Central memory CD4-positive, alpha-beta T cell (primary cell): ENCODE measurements at regions not wholly inside any gene's neighbourhood (a gene's known extent, or its start where the extent isn't known, plus 50 kb on each side); places are given as distances from the start of the nearest gene placed in this dataset.
"Not testable (repeated sequence)": the region's sequence is repeated elsewhere in the genome, so short reads cannot be mapped to it uniquely, and the experiment has no call there.

Source experiments
- DNase-seq: peaks from one replicate; pipeline ENCODE4 v3.0.0; 2022

DNA sequence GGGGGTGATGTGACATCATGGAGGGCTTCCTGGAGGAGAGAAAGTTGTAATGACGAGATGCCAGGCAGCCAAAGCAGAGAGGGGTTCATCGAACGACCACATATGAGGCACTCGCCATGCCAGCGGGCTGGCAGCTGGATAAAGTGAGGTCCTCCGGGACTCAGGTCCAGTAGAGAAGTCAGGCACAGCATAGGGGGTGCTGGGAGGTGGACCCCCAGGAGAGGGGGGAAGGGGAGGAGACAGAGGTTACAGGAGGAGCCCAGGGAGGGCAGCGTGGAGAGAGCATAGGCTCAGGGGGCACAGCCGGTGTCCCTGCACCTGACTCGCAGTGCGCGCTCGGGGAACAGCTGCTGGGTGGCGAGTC lies 174.7 kb downstream of the BMP7 start:
- DNase-seq, result no peak

DNA sequence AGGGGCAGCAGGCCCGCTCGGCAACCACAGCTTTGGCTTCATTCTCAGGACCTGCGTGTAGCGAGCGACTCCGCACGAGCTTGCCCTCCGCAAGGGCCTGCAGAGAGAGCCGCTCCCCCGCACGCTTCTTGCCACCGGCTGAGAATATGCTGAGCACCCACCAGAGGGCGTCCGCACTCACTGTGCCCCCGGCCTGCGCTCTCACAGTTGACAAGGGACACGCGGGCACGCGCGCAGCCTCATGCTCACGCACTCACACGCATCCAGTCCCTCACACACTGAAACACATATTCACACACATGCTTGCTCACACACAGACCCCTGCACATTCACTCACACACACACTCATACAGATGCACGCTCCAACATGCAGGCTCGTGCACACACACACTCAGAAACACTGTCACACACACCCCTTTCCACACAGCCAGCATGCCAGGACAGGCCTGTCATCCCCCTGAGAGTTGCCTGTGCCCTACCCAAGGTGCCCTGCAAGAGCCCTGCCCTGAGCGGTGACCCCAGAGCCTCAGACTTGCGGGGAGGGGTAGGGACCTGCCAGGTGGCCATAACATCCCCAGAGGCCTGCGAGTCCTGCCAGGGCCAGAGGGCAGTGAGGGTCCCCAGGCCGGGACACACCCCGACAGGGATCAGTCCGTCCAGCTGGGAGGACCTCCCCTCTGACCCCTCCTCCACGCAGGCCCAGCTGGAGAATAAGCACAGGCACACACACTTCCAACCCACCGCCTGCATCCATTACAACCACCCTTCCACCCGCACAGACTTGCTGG lies 174.1 kb downstream of the BMP7 start:
- DNase-seq, result peak; percentile 17

DNA sequence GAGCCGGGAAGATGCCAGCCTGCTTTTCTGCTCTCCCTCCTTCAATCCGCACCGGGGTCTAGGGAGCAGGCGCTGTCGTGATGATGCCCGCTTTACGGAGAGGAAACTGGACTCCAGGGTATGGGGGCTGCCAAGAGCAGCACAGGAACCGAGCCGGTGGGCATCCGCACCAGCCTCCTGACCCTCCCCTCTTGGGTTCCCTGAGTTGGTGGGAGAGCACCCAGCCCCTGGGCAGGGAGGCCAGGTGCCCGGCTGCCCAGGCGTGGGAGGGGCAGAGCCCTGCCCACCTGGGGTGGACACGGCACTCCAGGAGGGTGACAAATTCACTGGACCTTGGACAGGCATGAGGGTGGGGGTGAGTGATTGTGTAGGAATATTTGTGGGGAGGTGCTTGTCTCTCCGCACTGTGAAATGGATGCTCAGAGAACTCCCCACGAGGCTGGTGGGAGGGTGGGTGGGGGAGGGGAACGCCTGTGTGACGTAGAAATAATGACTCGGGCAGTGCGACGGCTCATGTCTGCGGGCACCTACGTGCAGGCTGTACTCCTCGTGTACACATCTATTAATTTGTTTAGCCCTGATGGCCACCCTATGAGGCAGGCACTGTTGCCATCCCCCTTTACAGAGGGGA lies 173.4 kb downstream of the BMP7 start:
- DNase-seq, result no peak

DNA sequence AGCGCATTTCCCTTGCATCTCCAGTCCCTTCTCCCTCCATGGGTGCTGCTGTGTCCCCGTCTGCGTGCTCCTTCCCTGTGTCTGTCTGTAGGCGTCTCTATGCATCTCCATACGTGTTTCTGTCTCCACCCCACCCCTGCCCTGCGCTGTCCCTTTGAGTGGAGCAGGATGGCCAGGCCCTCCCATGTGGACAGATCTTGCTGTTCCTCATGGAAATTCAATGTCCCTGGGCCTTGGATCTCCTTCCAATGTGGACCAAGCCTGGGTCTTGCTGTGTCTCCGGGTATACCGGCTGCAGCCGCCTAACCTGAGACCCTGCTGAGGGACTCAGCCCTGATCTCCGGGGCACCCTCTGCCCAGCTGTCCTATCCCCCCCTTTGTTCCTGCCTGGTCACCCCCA lies 172.7 kb downstream of the BMP7 start:
- DNase-seq, result no peak

DNA sequence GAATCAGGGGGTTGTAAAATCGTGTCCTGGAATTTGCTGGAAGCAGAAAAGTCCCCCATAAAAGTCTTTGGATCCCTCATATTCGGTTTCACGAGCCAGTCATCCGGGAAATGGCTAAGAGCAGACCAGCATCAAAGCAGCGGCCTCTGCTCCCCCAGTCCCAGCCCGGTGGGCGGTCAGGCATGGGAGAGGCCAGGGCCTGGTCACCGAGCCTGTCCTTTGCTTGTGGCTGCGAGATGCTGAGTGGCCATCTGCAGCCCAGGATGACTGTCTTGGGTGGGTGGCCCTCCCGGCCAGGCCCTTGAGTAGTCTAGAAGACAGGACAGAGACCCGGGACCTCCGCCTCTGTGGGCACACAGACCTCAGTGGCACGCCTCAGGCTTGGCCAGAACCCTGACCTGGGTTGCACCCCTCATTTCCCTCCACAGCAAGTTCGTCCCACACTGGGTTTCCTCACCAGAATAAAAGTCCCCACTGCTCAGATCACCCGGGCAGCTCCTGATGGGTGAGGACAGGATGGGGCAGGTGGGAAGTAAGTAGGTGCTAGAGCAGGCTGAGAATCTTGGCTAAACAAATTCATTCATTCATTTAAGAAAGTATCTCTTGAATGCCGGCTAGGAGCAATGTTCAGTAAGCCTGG lies 172.1 kb downstream of the BMP7 start:
- DNase-seq, result no peak

DNA sequence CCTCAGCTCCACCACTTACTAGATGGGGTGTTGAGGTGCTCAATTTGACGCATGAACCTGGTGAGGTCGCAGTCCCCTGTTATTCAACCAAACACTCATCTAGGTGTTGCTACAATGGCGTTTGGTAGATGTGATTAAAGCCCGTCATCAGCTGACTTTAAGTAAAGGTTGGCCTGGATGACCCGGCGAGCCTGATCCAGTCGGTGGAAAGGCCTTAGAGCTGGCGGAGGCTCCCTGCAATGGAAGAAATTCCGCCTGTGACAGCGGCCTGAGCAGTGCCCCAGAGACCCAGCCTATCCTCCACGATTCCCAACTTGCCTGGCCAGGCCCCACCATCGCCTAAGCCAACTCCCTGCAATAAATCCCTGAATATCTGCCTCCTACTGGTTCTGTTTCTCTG lies 171.4 kb downstream of the BMP7 start:
- no peak for DNase-seq

DNA sequence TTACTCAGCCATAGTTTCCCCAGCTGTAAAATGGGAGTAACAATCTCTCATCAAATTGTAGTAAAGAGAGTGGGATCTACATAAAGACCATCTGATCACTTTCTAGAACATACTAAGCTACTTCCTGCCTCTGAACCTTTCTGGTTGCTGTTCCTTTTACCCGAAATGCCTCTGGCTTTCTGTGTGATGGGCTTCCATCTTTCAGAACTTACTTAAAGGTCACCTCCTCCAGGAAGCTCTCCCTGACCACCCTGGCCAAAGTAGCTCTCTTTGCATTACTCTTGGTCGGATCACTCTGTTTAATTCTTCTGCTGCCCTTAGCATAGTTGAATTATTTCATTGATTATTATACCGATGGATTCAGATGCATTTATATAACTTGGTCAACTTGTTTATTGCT lies 171.0 kb downstream of the BMP7 start:
- DNase-seq, result no peak

DNA sequence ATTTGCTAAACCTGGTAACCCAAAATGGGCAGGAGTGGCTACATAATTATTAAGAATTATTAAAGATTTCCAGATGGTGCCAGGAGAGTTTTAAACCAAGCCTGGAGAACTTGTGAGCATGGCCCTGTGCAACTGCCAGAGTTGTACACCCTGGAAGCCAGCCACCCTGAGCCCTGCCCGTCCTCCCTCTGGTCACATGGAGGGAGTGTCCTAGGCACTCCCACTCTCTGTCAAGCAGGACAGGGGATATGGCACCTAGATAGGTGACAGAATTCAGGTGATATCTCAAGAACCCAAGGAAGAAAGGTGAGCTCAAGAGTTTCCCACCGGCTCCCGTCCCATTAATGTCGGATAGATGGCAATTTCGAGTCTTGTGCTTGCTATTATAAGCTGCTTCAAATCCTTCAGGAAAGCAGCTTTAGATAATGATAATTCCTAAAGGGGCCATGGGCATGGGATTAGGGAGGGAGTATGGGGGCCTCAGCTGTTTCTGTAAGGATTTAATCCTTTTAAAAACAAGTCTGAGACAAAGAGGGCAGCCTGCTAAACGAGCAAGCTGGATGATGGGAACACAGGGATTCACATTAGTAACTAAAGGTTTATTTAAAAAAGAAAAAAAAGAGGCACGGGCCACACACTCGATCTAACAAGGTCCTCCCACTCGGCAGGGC lies 169.1 kb downstream of the BMP7 start:
- no peak for DNase-seq

DNA sequence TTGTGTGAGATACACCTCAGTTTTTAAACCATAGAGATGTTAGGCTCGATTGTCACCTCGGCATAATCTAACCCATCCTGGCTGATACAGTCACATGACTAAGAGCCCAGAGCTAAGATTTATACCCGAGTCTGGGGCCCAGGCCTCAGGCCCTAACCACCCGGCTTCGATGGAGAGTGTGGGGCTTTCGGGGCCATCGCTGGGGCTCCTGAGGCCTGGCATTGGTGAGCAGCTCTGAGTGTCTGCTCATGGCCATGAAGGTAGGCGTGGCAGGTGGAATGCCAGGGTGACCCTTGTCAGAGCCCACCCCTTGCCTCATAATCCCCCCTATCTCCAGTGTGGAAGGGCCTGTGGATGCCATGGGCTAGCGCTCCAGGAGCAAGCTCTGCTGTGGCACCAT lies 164.3 kb downstream of the BMP7 start:
- no peak for DNase-seq

DNA sequence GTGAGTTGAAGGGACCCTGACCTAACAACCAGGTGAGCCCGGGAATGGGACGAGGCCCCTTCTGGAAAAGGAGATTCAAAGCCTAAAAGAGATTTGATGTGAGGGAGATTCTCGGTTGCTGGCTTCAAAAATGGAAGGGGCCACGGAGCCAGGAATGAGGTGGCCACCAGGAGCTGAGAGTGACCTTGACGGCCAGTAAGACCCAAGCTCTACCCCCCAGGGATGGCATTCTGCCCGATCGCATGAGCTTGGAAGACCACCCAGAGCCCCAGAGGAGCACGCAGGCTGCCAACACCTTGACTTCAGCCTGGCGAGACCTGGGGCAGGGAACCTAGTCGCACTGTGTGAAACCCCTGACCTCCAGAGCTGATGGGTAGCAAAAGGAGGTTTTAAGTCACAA lies 163.9 kb downstream of the BMP7 start:
- DNase-seq, result no peak

DNA sequence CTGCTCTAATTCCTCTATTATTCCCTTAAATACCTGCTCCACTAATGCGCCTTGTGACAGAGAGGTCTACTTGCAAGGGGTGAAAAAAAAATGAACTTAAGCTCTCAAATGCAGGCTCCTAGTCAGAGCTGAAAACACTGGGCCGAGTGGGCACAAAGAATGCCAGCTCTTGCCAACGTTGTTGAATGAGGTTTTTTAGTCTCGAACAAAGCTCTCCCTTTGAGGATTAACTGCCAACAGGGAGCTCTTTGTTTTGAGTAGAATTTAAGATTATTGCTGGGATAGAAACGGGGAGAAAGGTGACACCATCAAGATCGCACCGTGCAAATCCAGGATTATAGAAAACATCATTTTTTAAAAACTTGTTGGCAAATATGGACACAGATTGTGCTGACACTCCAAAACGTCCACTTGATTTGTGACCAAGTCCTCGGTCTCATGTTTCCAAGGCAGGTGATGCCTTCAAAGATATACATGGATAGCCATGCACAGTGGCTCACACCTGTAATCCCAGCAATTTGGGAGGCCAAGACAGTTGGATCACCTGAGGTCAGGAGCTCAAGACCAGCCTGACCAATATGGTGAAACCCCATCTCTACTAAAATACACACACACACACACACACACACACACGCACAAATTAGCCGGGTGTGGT lies 163.2 kb downstream of the BMP7 start:
- no peak for DNase-seq

DNA sequence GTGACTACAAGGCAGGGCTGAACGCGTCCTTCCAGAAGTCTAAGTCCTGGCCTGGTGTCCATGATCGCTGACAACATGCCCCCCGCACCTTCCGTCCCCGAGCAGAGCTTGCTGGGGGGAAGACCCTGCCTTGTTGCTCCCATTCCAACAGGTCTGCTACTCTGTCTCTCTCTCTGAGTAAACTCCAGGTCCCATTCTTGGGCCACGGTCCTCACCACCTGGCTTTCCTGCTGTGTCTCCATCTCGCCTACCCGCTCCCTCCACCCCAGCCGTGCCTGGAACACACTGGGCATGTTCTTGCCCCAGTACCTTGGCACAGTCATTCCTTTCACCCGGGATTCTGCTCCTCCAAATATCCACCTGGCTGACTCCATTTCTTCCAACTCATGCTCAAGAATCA lies 162.3 kb downstream of the BMP7 start:
- no peak for DNase-seq

DNA sequence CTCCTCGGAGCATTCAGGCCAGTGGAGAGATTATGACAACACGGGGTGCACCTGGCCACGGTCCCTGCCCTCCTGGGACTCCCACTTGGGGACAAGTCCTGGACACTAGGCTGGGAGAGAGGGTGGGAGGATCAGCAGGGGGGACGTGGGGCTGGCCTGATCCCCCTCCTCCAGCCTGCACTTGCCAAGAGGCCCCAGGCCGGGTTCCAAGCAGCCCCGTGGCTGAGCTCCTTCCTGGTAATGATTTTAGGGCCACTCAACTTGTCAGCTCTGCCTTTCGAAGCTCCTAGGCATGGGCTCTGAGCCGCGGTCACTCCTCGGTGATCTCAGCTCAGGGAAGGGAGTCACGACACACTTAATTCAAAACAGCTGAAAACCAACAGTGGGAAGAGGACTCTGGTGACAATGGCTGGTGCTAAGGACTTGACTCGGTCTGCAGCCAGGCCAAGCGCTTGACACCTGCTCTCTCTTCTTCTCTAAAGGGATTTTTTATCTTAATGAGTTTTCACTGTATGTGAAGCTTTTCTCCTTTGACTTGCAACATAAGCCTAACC lies 161.7 kb downstream of the BMP7 start:
- DNase-seq, result no peak

DNA sequence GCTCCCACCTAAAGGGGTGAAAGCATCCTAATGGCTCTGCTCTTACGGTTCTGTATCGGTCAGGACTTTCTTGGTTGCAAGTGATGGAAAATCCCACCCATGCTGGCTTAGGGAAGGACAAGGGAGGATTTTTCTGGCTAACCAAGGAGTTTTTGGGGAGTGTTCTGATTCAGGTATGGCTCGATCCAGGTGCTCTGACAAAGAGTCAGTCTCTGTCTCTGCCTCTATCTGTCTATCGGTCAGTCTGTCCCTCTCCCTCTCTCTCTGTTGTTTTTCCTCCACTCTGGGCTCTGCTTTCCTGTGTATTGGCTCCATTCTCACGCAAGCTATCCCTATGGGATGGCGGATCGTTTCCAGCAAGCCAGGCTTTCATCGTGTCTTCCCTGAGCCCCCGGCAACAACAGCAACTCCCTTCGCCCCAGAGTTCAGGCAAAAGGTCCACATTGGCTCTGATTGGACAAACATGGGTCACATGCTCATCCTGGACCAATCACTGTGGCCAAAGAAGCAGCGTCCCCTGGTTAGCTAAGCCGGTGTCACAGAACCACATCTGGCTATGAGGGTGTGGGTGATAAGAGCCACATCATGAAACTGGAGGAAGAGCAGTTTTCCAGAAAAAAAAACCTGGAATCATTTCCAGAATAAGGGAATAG lies 160.3 kb downstream of the BMP7 start:
- no peak for DNase-seq

DNA sequence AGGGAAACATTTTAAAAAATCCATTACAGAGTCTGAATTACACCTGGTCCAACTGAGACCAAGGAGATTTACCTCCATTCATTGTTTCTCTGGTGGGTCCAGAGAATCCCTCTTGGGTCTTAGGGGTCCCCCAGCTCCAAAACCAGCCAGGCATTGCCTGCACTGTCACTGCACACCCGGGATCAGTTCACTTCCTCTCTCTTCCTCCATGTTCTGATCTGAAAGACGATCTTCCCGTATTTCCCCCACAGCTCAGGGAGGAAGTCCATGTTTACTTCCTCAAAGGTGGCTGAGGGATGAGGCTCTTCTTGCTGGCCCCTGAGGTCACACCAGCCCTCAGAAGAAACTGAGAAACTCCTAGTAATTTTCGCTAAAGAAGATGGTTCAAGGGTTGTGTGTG lies 159.7 kb downstream of the BMP7 start:
- no peak for DNase-seq

DNA sequence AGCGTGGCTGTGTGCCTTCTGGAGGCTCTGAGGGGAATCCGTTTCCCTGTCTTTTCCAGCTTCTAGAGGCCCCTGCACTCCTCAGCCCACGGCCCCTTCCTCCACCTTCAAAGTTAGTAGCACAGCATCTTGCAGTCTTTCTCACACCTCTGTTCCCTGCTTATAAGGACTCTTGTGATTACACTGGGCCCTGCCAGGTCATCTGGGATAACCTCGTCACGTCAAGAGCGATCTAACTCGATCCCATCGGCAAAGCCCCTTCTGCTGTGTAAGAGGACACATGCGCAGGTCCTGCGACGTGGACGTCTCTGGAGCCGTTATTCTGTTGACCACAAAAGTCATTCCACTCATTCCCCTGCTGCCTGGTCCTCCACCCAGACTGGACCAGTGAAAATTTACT lies 159.2 kb downstream of the BMP7 start:
- DNase-seq, result no peak

DNA sequence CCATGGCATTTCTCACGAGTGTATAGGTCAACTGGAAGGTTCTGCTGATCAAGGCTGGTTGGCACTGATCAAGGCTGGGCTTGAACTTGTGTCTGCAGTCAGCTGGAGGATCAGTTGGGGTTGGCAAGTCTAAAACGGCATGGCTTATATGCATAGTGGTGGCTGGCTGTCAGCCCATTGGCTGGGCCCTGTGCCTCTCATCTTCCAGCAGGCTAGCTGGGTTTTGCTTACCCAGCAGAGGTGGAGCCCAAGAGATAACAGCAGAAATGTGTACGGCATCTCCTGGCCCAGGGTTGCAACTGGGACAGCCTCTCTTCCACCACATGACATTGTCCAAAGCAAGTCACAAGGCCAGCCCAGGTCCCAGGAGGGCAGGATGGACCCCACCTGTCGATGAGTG lies 158.2 kb downstream of the BMP7 start:
- DNase-seq, result no peak

DNA sequence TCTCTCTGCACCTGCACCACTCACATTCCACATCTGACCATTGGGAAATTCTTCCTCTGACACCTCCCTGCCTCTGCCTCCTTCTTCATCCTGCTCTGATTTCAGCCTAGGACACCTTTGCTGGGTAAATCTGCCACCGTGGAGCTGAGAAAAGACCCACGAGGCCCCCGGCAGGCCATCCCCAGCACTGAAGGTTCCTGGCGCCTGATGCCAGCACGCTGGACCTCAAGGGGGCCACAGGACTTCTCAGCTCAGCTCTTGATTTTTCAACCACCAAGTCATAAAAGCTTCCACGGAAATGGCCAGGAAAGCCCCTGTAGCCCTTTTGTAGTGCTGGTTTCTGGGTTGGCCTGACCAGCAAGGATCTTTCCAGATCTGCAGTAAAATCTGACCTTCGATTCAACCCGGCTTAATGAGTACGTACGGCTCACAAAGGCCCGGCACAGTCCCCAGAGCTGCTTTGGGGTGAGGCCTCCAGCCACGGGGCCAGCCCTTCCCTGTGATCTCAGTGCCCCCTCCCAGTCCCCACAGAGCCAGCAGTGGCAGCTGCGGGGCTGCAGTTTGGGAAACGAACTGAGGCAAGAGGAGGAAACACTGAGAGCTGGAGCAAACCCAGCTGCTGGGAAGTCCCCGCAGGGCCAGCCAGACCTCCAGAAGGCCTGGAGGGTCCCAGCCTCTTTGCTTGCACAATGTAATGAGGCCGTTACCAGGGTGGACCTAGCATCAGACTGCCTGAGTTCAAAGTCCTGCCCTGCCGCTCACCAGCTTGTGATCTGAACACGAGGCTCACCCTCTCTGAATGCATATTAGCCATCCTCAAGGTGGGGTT lies 157.5 kb downstream of the BMP7 start:
- no peak for DNase-seq

DNA sequence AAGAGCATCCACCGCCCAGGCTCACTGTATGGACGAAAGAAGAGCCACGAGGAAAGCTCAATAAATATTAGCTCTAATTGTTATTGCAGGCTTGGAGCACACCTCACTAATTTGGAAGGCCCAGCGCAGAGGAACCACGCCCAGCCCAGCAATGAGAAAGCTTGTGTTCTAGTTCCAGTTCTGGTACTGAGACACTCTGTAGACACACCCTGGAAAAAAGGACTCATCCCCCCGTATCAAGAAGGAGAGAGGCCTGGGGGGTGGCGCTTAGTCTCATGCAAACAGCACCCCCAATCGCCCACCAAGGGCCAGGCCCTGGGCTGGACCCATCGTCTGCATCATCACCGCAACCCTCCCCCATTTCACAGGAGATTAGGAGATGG lies 156.9 kb downstream of the BMP7 start:
- no peak for DNase-seq

DNA sequence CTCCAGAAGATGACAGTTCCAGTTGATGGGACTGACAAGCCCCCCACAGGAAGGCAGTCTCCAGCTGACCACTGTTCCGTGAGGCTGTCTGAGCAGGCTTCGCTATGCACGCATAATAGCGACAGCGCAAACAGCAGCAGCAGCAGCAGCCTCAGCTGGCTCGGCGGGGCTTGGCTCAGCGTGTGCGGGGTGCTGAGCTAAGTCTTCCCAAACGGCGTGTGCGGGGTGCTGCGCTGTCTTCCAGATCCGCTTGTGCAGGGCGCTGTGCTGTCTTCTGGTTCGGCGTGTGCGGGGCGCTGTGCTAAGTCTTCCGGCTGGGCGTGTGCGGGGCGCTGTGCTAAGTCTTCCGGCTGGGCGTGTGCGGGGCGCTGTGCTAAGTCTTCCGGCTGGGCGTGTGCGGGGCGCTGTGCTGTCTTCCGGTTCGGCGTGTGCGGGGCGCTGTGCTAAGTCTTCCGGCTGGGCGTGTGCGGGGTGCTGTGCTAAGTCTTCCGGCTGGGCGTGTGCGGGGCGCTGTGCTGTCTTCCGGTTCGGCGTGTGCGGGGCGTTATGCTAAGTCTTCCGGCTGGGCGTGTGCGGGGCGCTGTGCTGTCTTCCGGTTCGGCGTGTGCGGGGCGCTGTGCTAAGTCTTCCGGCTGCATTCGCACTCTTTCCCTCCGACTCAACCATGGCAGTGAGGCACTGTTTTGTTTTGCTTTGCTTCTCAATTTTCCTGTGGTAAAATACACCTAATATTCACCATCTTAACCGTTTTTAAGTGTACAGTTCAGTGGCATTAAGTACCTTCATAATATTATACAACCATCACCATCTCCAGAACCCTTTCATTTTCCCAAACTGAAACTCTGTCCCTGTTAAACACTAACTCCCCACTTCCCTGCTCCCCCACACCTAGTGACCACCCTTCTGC lies 156.1 kb downstream of the BMP7 start:
- not testable (repeated sequence) for DNase-seq

DNA sequence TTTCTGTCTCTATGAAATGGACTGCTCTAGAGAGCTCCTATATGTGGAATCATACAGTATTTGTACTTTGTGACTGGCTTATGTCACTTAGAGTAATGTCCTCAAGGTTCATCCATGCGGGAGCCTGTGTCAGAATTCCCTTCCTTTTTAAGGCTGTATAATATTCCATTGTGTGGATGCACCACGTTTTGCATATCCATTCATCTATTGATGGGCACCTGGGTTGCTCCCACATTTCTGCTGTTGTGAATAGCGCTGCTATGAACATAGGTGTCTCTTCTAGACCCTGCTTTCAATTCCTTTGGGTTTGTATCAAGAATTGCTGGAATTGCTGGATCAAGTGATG lies 155.4 kb downstream of the BMP7 start:
- DNase-seq, result no peak
